Kidney (tissue), 13 donors: ENCODE measurements at regions not wholly inside any gene's neighbourhood (a gene's known extent, or its start where the extent isn't known, plus 50 kb on each side); places are given as distances from the start of the nearest gene placed in this dataset.

ENCODE experiments used
- DNase-seq, 5 donors: peaks; one replicate each; pipeline ENCODE4 v3.0.0-alpha.2; 2013 to 2020
- FAIRE-seq: peaks from 2 replicates; lab custom pipeline; 2012; peaks lifted over from hg19 to GRCh38; lab: Jason Lieb, UNC
- H3K27ac ChIP-seq, 2 donors: one replicate each; pipeline ENCODE4 v1.7.0; 2013; ENCODE audit warnings: low read depth in 2 of 2, low read length in 2 of 2, inconsistent platforms in 1 of 2
- H3K27me3 ChIP-seq: one replicate; pipeline ENCODE4 v1.7.1; 2013; ENCODE audit warnings: low read length, inconsistent platforms; ENCODE audit not compliant: control insufficient read depth, insufficient read depth
- H3K36me3 ChIP-seq, 3 donors: one replicate each; pipeline versions ENCODE4 v1.7.0 to v1.7.1; 2013; ENCODE audit warnings: low read length in 3 of 3, control low read depth in 1 of 3, inconsistent platforms in 1 of 3; ENCODE audit not compliant: insufficient read depth in 3 of 3, control insufficient read depth in 2 of 3
- H3K4me1 ChIP-seq, 3 donors: one replicate each; pipeline versions ENCODE4 v1.7.0 to v1.7.1; 2013; ENCODE audit warnings: low read length in 3 of 3, inconsistent platforms in 1 of 3, low read depth in 1 of 3; ENCODE audit not compliant: control insufficient read depth in 2 of 3, insufficient read depth in 2 of 3
- H3K4me3 ChIP-seq, 3 donors: one replicate each; pipeline versions ENCODE4 v1.7.0 to v1.8.1; 2013; ENCODE audit warnings: low read length in 3 of 3, control low read depth in 1 of 3, inconsistent platforms in 1 of 3
- H3K9ac ChIP-seq, 3 donors: one replicate each; pipeline versions ENCODE4 v1.7.0 to v1.7.1; 2013; ENCODE audit warnings: low read length in 3 of 3, control low read depth in 1 of 3, inconsistent platforms in 1 of 3
- H3K9me3 ChIP-seq, 3 donors: one replicate each; pipeline versions ENCODE4 v1.7.0 to v1.7.1; 2013; ENCODE audit warnings: low read length in 3 of 3, control low read depth in 1 of 3, inconsistent platforms in 1 of 3; ENCODE audit not compliant: control insufficient read depth in 2 of 3, insufficient read depth in 1 of 3
- intact Hi-C: fragments of 100-400 bp; cut with DNase I; formaldehyde crosslinking; loops from one replicate; pipeline ENCODE4 v1.11.1; 2022
- TF ChIP-seq, protein P1 (sequence below): IDR thresholded peaks from 3 replicates; pipeline ENCODE4 v1.5.1; 2012; ENCODE audit warnings: mild to moderate bottlenecking, moderate library complexity, borderline replicate concordance; ENCODE audit not compliant: insufficient read depth; ENCODE audit errors: extremely low read depth
- donor health status: control.
- donor health status: control.
- donor health status: control.
- donor health status: control.
- donor health status: control.
- donor health status: DM: yes; HTN: yes; CAD: no.
- donor health status: Normal renal cell carcinoma (clear cell type).

DNA sequence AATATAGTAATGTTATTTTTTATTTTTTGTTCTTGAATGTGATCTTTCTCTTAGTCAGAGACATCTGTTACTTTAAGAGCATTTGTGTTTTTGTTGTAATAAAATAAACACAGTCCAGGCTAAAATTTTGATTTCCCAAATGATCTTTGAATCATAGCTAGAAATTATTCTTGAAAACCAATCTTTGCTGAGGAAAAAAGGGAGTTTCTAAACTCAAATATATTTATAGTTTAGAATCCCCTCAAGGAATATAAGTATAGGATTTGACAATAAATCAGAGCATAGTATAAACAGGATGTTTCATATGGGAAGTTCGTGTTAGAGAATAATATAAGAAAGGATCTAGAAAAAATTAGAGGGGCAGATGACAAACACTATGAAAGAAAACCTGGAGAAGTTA lies 118.8 kb upstream of the ADAMTS19 start:
- H3K9me3 ChIP-seq = no peaks in the 10 kb centered on the region
- no peak overlapping the region for H3K9ac ChIP-seq
- H3K4me1 ChIP-seq = no peaks in the 10 kb centered on the region
- no peak for FAIRE-seq
- DNase-seq = peak in 1 of 5 donors; percentile 9
- H3K27me3 ChIP-seq = no peaks in the 10 kb centered on the region
- intact Hi-C loops = no loop called here
- H3K27ac ChIP-seq = no peak overlapping the region
- H3K36me3 ChIP-seq = no peaks in the 10 kb centered on the region
- TF ChIP-seq, protein P1, sequence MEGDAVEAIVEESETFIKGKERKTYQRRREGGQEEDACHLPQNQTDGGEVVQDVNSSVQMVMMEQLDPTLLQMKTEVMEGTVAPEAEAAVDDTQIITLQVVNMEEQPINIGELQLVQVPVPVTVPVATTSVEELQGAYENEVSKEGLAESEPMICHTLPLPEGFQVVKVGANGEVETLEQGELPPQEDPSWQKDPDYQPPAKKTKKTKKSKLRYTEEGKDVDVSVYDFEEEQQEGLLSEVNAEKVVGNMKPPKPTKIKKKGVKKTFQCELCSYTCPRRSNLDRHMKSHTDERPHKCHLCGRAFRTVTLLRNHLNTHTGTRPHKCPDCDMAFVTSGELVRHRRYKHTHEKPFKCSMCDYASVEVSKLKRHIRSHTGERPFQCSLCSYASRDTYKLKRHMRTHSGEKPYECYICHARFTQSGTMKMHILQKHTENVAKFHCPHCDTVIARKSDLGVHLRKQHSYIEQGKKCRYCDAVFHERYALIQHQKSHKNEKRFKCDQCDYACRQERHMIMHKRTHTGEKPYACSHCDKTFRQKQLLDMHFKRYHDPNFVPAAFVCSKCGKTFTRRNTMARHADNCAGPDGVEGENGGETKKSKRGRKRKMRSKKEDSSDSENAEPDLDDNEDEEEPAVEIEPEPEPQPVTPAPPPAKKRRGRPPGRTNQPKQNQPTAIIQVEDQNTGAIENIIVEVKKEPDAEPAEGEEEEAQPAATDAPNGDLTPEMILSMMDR = no peak
- H3K4me3 ChIP-seq = no peak overlapping the region

- Histone ChIP-seq H3K4me3 (no peak overlapping the region), H3K9ac (no peak overlapping the region), H3K27ac (no peak overlapping the region), H3K4me1 (no peaks in the 10 kb centered on the region), H3K9me3 (no peaks in the 10 kb centered on the region), H3K36me3 (no peaks in the 10 kb centered on the region), H3K27me3 (no peaks in the 10 kb centered on the region)
- FAIRE-seq (no peak), DNase-seq (no peak)
- TF ChIP-seq, protein P1 = no peak
- intact Hi-C loops = no loop called here
Observed at GRCh38 chr5:129342796-129343195, 117.3 kb upstream of the ADAMTS19 start.

GRCh38 chr5:129345213-129345924 lies 114.7 kb upstream of the ADAMTS19 start:
- FAIRE-seq (no peak), DNase-seq (peak in 1 of 5 donors; percentile 17)
- intact Hi-C loops = no loop called here
- Histone ChIP-seq H3K4me3 (no peak overlapping the region), H3K36me3 (no peaks in the 10 kb centered on the region), H3K4me1 (no peaks in the 10 kb centered on the region), H3K27me3 (no peaks in the 10 kb centered on the region), H3K27ac (no peak overlapping the region), H3K9ac (no peak overlapping the region), H3K9me3 (peaks cover 0 to 3% (median 0%) of the 10 kb centered on the region in 3 donors)
- TF ChIP-seq, protein P1 = no peak
